Iris pigment epithelial cell (primary cell): ENCODE measurements at regions not wholly inside any gene's neighbourhood (a gene's known extent, or its start where the extent isn't known, plus 50 kb on each side); places are given as distances from the start of the nearest gene placed in this dataset.
A peak's percentile ranks its signal among the peaks of the same experiment; 100 is the strongest.

Experiments used
- DNase-seq: peaks from one replicate; pipeline ENCODE4 v3.0.0-alpha.2; 2011; ENCODE audit warnings: low read depth

DNA sequence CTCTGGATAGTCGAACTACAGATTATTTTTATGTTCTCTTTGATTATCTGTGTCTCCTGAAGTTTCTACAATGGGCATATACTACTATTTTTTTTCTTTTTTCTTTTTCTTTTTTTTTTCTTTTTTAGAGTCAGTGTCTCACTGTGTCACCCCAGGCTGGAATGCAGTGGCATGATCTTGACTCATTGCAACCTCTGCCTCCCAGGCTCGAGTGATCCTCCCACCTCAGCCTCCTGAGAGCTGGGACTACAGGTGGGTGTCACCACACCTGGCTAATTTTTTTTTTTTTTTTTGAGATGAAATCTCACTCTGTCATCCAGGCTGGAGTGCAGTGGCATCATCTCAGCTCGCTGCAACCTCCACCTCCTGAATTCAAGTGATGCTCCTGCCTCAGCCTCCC, 250.7 kb upstream of the KAZN start:
- DNase-seq: no peak

GRCh38 chr1:14350197-14350596, 248.3 kb upstream of the KAZN start:
- DNase-seq: no peak

GRCh38 chr1:14352897-14353296, 245.6 kb upstream of the KAZN start:
- DNase-seq: no peak

DNA sequence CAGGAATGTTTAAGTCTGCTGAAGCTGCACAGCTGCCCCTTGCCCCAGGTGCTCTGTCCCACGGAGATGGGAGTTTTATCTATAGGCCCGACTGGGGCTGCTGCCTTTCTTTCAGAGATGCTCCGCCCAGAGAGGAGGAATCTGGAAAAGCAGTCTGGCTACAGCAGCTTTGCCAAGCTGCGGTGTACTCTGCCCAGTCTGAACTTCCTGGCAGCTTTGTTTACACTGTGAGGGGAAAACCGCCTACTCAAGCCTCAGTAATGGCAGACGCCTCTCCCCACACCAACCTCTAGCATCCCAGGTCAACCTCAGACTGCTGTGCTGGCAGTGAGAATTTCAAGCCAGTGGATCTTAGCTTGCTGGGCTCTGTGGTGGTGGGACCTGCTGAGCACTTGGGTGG, 237.5 kb upstream of the KAZN start:
- peak; percentile 7 for DNase-seq

GRCh38 chr1:14362331-14362730, 236.2 kb upstream of the KAZN start:
- no peak for DNase-seq

DNA sequence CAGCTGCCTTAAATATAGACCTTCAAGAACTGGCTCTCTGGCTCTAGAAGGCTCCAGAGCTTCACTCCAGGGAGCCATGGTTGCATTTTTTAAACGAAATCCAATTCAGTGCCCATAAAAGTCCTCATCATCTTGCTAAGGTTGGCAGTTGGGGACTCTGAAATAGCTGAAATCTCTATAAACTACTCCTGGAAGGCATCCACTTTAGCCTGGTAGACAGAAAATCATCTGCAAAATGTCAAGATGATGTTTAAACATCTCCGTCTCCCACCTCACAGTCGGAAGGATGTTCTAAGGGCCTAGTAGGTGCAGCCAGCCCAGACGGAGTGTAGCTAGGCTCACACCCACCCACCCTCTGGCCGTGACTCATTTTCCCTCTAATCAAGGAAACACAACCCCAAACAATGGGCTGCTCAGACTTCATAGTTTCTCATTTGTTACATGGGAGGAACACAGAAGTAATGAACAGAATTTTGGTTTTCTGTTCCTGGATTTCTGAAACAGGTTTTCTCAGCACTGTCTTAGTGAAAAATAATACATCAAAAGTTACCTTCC, 235.4 kb upstream of the KAZN start:
- no peak for DNase-seq

DNA sequence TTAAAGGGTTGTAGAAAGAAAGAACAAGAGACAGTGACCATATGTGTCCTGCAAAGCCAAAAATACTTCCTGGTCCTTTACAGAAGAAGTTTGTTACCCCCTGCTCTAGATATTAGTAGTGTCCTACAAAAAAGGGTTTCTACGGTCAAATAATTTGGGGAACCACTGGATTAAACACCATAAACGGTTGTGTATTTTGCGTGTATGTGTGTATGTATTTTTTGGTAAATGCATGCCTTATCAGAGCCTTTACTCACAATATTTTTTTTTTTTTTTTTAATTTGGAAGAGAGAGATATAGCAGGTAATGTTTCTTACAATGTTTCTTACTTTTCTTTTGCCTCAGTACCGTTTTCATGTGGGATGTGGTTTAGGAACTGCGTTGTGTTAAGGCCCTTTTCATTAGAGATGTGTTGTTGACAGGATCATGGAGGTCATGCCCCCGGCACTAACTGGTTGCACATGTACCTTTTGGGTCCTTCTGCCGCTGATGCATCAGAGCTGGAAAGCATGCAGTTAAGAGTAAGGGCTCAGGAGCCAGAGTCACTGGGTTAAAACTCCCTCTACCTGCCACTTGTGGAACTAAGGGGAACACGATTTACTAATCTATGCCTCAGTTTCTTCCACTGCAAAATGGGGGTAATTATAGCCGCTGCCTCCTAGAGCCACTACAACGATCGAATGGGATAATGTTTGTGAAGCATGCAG, 234.6 kb upstream of the KAZN start:
- no peak for DNase-seq

GRCh38 chr1:14365301-14365988, 233.0 kb upstream of the KAZN start:
- DNase-seq: no peak

DNA sequence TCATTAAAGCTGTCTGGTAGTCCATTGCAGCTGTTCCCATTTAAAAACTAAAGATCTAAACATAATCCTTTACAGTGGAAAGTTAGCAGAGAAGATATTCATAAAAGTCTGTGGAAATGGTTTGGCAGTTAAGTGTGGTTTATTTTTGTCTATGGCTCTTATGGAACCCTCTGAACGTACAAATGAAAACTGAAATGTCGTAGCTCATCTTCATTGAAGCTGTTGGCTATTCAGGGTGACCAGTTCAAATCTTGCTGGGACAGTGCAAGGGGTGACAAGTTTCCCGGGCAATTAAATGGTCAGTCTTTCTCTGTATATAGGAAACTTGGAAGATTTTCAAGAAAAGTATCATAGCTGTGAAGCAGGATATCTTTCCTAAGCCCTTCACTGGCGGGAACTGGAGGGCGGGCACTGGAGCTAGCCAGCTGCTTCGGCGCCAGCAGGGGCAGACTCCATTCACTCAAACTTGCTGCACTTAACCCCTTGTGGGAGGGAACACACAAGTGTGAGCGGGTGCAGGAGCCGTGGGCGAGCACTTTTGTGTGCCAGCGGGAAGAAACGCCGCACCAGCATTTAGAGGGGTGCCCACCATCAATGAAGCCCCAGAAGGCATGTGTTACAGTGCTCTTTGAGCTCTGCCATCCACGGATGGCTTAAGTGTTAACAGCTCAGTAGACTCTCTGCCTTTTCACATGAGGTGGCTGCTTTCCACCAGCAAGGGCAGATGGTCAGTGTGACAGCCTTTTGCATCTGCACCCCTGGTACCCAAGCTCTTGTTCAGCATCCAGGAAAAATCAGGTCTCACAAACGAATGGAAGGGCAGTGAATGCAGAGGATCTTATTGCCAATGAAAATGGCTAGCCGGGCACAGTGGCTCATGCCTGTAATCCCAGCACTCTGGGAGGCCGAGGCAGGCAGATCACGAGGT, 232.1 kb upstream of the KAZN start:
- DNase-seq: no peak

DNA sequence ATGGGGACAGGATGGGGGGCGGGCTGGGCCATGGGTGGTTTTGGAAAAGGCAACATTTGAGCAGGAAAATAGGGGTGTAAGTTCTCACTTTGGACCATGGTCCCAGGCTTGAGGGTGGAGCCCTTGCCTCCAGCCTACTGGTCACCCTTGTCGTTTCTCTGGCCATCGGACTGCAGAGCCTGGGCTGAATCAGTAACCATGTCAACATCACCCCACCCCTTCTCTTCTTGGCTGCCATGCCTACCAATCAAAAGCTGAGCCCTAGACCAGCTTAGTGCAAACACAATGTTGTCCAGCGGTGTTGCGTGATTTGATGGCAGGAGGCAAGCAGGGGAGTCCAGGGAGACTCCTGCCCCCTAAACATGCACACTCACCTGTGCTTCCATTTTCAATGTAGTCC, 231.0 kb upstream of the KAZN start:
- DNase-seq: no peak

DNA sequence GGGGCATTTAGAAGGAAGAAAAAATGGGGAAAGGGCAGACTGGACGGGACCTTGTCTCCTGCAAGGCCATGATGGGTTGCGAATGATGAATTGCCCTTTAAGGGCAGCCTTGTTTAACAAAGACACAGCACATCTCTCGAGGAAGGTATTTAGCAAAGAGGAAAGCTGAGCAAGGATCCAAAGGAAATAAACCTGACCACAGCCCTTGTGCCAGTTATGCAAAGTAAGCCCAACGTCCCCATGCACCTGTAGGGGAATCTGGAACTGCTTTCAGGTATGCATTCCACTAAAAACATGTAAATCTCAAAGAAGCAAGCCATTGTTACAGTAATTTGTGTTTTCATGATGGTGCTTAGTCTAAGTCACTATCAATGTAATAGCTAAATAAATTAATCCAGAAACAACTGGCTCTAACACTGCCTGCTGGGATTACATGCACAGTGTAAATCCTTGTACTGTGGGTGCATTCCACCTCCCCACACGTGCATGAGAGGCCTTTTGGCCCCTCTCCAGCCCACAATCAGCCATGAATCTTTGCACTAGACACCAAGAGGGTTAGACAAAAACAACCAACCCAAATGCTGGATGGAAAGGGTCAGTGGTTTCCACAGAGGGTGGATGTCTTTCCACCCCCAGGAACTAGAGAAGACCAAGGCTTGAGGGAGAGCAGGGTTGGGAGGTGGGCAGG, 228.8 kb upstream of the KAZN start:
- no peak for DNase-seq

DNA sequence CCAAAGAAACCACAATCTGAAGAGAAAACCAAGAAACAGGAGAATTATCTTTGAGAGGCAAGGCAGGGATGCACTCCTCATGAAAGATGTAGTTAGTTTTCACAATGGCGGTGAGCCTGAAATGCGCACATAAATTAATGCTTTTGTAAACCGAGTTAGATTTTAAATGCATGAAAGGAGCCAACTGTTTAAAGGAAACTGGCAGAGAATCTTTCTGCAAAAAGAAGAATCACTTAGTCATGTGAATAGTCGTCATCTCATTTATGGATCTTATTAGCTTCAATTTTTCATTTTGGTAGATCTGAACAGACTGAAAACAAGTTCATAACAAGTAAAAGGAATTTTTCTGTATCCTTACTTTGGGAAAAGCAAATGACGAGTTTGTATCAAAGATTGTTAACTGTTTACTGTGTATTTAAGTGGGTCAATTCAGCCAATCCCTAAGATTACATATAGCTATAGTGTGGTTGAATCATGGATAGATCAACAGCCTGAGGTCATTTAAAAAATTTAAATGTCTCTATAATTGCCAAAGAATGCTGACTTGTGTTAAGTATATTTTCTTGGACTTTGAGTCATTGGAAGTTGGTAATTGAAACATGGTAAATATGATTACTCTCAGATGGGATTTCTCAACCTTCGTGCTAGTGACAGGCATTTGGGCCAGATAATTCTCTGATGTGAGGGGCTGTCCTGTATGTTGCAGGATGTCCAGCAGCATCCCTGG, 226.6 kb upstream of the KAZN start:
- DNase-seq: no peak

DNA sequence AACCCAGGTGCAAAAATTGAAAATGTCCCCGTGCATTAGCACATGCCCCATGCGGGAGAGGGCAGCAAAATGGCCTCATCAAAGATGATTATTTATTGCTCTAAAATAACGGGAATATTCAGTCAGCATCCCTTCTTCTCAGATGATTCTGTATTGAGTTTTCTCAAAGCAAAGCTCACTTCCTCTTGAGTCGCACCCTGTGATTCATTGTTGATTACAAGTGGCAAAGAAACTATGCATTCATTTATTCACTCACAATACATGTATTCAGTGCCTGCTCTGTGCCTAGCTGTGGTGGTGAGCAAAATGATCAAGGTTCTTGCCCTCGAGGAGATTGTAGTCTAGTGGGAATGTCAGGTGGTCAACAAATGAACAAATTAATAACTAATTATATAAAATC, 226.0 kb upstream of the KAZN start:
- no peak for DNase-seq

GRCh38 chr1:14373081-14373758, 225.3 kb upstream of the KAZN start:
- no peak for DNase-seq

DNA sequence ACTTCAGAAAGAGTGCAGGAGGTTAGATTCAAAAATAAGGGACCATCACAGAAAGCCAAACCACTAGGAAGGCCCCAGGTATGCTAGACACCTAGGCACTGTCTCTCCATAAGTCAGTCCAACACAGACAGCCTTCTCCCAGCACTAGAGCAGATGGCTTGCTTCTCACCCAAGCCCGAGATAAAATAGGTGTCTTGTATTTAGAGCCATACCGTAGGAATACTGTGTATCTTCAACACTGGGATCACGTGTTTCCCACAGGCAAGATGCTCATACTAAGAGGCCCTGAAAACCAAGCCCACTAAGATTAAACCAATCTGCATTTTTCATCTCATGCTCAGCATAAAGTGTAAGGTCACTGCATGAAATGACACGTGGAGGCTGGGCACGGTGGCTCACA, 223.3 kb upstream of the KAZN start:
- DNase-seq: no peak

GRCh38 chr1:14377386-14377785, 221.1 kb upstream of the KAZN start:
- DNase-seq: peak; percentile 6

- no peak for DNase-seq
These were observed 218.1 kb upstream of the KAZN start for GRCh38 chr1:14380408-14380807.

- DNase-seq: no peak
These were observed 207.7 kb upstream of the KAZN start for GRCh38 chr1:14390816-14391215.

DNA sequence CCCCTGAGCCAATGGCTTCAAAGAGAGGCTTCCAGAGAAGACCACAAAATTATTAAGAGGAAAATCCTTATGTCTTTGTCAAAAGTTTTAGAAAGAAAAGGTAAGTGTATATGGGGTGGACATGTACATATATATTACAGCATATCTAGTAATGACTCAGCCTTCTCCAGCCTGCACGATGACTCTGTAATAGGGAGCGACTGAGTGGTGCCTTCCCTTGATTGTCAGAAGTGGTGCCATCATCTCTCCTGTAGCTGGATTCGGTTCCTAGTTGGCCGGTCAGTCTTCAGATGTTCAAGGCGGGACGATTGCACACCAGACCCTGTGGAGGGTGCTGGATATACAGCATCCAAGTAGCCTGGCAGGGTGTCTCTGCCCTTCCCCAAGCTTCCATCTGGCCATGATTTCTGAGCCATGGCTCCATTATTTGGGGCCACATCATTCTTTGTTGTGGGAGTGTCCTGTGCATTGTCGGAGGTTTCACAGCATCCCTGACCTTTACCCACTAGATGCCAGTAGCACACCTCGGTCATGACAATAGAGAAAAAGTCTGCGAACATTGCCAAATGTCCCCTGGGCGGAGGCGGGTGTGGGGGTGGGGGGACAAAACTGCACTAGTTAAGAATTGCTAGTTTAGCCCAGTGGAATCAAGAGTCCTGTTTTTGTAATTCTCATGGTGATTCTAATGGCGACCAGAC, 206.2 kb upstream of the KAZN start:
- no peak for DNase-seq

GRCh38 chr1:14392859-14393365, 205.6 kb upstream of the KAZN start:
- no peak for DNase-seq
